ENCODE measurements at regions not wholly inside any gene's neighbourhood (a gene's known extent, or its start where the extent isn't known, plus 50 kb on each side); places are given as distances from the start of the nearest gene placed in this dataset.

DNA sequence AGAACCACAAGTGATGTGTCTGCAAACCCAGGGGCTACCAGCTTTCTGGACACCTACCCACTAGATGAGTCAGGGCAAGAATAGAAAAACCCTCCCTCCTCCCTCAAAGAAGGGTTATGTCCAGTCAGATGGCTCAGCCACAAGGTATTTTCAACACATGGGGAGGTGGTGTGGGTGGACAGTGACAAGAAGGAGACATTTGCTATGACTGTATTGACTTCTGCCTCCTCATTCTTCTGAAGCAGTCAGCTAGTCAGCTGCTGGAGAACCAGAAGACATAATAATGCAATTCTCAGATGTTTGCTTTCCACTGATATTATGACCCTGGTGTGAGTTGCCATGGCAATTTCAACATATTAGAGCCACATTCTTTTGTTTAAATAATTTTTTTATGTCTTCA is 66.7 kb upstream of the GOLGA8B start (continued):
- TF ChIP-seq, protein P1, sequence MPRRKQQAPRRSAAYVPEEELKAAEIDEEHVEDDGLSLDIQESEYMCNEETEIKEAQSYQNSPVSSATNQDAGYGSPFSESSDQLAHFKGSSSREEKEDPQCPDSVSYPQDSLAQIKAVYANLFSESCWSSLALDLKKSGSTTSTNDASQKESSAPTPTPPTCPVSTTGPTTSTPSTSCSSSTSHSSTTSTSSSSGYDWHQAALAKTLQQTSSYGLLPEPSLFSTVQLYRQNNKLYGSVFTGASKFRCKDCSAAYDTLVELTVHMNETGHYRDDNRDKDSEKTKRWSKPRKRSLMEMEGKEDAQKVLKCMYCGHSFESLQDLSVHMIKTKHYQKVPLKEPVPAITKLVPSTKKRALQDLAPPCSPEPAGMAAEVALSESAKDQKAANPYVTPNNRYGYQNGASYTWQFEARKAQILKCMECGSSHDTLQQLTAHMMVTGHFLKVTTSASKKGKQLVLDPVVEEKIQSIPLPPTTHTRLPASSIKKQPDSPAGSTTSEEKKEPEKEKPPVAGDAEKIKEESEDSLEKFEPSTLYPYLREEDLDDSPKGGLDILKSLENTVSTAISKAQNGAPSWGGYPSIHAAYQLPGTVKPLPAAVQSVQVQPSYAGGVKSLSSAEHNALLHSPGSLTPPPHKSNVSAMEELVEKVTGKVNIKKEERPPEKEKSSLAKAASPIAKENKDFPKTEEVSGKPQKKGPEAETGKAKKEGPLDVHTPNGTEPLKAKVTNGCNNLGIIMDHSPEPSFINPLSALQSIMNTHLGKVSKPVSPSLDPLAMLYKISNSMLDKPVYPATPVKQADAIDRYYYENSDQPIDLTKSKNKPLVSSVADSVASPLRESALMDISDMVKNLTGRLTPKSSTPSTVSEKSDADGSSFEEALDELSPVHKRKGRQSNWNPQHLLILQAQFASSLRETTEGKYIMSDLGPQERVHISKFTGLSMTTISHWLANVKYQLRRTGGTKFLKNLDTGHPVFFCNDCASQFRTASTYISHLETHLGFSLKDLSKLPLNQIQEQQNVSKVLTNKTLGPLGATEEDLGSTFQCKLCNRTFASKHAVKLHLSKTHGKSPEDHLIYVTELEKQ (CRISPR knock-in tag; IDR thresholded peaks at IDR 0.05) = no peak
- TF ChIP-seq MBD1 (CRISPR knock-in tag; IDR thresholded peaks at IDR 0.05) = no peak
- TF ChIP-seq, protein P2, sequence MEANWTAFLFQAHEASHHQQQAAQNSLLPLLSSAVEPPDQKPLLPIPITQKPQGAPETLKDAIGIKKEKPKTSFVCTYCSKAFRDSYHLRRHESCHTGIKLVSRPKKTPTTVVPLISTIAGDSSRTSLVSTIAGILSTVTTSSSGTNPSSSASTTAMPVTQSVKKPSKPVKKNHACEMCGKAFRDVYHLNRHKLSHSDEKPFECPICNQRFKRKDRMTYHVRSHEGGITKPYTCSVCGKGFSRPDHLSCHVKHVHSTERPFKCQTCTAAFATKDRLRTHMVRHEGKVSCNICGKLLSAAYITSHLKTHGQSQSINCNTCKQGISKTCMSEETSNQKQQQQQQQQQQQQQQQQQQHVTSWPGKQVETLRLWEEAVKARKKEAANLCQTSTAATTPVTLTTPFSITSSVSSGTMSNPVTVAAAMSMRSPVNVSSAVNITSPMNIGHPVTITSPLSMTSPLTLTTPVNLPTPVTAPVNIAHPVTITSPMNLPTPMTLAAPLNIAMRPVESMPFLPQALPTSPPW (CRISPR knock-in tag; IDR thresholded peaks at IDR 0.05) = peak; percentile 31; the same call in 1 of the 2 replicates
- TF ChIP-seq PTRF (tag; IDR thresholded peaks at IDR 0.05) = no peak
- TF ChIP-seq EHMT2 (IDR thresholded peaks at IDR 0.05) = no peak
- no peak for TF ChIP-seq POLR3G (IDR thresholded peaks at IDR 0.05; ENCODE audit: extremely low read depth, insufficient read length, insufficient replicate concordance)
- 0 out of 2 replicates have a peak, but pooled peaks have one; percentile 33 for TF ChIP-seq FOSL1 (tag; conservative IDR thresholded peaks at IDR 0.05)
- TF ChIP-seq KDM2B (CRISPR knock-in tag; IDR thresholded peaks at IDR 0.05) = no peak
- no peak for TF ChIP-seq MTA2 (IDR thresholded peaks at IDR 0.05; ENCODE audit: low read depth)
- TF ChIP-seq NR2F6 (CRISPR knock-in tag; IDR thresholded peaks at IDR 0.05) = no peak
- peak; percentile 39; the same call in 1 of the 2 replicates for TF ChIP-seq TEAD4 (IDR thresholded peaks at IDR 0.05; ENCODE audit: low read length)
- no peak for TF ChIP-seq TEAD4 (CRISPR knock-in tag; IDR thresholded peaks at IDR 0.05; ENCODE audit: borderline replicate concordance)
- 0 out of 2 replicates have a peak, but pooled peaks have one; percentile 7 for TF ChIP-seq SMARCE1 (IDR thresholded peaks at IDR 0.05)
- no peak for TF ChIP-seq ZBTB9 (CRISPR knock-in tag; IDR thresholded peaks at IDR 0.05)
- peak; percentile 97 for TF ChIP-seq EGR1 (conservative IDR thresholded peaks at IDR 0.05)
- no peak for TF ChIP-seq JUN (IDR thresholded peaks at IDR 0.05; ENCODE audit: borderline replicate concordance, low read depth, low read length)
- no peak for TF ChIP-seq JUN (CRISPR knock-in tag; IDR thresholded peaks at IDR 0.05; ENCODE audit: borderline replicate concordance)
